Right lobe of liver (tissue), 4 donors: ENCODE measurements at regions not wholly inside any gene's neighbourhood (a gene's known extent, or its start where the extent isn't known, plus 50 kb on each side); places are given as distances from the start of the nearest gene placed in this dataset.

Experiments
- POLR2A ChIP-seq: fragments of 450-650 bp; IDR thresholded peaks from one replicate; pipeline ENCODE4 v1.6.1; 2017; ENCODE audit warnings: antibody characterized with exemption, mild to moderate bottlenecking
- TF ChIP-seq, protein P1 (sequence below), 4 donors: fragments of 200-600 bp in 3 of 4; fragments of 450-650 bp in 1 of 4; IDR thresholded peaks; one replicate each; pipeline versions ENCODE4 v1.5.1 to v1.8.0; 2016 to 2022; ENCODE audit warnings: antibody characterized with exemption in 4 of 4, mild to moderate bottlenecking in 2 of 4
- donor health status: DM: no; HTN: no; CAD: no.
- donor health status: DM: no; HTN: no; CAD: no.
- donor health status: DM: no; HTN: yes; CAD: no.

GRCh38 chrX:94743478-94743877 is 1069.5 kb downstream of the FAM133A start:
- TF ChIP-seq, protein P1, sequence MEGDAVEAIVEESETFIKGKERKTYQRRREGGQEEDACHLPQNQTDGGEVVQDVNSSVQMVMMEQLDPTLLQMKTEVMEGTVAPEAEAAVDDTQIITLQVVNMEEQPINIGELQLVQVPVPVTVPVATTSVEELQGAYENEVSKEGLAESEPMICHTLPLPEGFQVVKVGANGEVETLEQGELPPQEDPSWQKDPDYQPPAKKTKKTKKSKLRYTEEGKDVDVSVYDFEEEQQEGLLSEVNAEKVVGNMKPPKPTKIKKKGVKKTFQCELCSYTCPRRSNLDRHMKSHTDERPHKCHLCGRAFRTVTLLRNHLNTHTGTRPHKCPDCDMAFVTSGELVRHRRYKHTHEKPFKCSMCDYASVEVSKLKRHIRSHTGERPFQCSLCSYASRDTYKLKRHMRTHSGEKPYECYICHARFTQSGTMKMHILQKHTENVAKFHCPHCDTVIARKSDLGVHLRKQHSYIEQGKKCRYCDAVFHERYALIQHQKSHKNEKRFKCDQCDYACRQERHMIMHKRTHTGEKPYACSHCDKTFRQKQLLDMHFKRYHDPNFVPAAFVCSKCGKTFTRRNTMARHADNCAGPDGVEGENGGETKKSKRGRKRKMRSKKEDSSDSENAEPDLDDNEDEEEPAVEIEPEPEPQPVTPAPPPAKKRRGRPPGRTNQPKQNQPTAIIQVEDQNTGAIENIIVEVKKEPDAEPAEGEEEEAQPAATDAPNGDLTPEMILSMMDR (IDR thresholded peaks at IDR 0.05) = no peak
- no peak for TF ChIP-seq POLR2A
